ENCODE measurements at regions not wholly inside any gene's neighbourhood (a gene's known extent, or its start where the extent isn't known, plus 50 kb on each side); places are given as distances from the start of the nearest gene placed in this dataset.
"Not testable (repeated sequence)": the region's sequence is repeated elsewhere in the genome, so short reads cannot be mapped to it uniquely, and the experiment has no call there.

DNA sequence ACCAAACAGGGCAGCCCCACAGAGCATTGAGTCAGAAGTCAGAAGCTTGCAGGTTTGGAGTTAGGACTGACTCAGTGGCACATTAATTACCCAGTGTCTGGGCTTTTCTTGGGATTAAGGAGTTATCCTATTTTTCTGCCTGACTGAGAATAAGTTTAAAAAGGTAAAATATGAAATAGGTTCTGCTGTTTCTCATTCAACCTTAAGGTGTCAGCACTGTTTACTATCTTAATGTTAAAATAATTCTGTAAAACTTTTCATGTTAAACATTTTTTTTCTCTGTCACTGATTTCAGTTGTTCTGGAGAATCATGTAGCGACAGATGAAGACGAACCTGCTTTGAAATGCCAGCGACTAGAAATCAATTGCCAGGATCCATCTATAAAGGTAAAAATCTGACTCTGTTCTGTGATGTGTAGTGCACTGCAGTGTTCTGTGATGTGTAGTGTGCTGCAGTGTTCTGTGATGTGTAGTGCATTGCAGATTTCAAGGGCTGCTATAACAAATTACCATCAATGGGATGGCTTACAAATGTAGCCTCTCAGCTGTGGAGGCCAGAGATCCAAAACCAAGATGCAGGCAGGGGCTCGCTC is 128.0 kb downstream of the LAT start:
- no peak for DNase-seq (ENCODE audit: low read depth in 2 of 2)

DNA sequence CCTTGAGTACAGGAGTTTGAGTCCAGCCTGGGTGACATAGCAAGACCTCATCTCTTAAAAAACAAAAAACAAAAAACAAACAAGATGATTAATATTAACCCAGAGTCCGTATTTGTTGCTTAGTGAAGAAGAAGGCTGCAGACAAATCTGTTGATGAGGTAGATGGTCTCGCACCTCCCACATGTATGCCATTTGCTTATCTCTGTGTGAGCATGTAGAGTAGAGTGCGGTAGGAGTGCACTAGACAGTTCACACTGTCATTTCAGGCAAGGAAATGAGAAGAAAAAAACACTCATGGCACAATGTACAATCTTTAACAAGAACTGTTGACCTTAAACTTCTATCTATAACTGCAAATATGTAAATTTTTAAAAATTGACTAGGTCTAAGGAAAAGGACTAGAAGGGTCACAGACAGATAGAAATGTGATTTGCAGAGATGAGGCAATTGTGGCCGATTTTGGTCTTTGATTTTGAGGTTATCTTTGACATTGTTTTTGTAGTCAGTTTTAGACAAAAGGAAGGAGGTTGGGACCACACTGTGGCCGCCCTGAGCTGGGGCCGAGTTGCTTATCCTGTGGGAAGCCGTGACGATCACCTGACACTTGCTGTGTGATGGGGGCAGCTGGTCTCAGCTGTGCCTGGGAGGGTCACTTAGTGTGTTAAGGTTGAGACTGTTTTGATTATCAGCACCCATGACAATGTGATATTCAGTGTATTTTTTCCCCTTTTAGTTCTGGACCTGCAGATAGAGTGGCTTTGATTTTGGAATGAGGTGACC is 127.2 kb downstream of the LAT start:
- DNase-seq (ENCODE audit: low read depth in 2 of 2): not testable (repeated sequence)

DNA sequence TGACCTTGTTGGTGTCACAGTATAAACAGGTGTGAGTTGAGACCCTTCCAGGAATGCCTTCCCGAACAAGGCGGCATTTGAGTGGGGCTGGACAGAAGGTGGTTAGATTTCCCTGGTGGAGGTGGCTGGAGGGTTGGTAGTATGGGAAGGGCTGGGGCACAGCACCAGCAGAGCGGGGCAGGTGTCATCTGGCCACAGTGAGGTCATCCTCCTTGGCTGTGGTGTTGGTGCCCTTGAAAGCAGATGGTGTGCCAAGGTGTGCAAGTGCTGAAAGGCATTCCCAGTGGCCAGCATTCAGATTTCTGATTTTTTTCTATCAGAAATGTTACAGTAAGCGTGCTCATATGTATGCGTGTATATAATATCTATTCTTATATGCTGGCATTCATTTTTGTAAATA is 126.6 kb downstream of the LAT start:
- no peak for DNase-seq (ENCODE audit: low read depth in 2 of 2)

DNA sequence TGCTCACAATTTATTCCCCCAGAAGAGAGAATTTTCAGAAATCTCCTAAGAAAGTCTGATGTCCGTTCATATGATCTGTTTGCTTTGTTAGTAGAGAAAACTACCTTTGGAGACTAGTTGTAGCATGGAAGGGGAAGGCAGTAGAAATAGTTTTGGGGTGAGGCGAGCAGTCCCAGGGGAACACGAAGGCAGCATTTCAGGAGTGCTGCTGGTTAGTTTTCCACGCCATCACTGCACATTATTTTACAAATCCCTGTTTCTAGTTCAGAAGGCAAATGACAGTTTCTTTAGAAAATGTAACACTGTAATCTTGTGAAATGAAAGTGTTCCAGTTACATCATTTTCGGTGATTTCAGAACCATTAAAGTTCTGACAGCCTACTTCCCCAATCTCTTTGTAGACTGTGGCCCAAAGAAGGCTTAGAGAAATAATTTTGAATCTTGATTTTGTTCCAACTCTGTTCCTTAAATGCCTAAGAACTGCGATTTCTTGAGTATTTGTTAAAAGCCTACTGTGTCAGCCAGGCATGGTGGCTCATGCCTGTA is 123.8 kb downstream of the LAT start:
- DNase-seq (ENCODE audit: low read depth in 2 of 2): not testable (repeated sequence)

DNA sequence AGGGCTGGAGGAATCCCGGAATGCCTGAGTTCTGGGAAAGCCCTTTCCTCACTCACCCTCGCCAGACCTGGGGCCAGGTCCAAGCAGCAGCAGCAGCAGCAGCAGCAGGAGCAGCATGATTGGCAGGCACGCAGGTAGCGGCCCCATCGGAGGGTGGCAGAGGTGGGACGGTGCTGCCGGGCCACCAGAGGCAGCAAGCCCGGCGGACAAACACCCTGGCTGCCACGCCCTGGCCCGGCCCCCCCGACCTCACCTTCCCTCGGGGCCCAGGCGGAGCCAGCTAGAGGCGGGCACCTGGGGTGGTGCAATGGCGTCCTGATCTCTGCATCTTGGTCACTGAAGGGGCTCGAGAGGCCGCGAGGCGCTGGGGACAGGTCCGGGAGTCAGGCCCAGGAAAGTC is 122.4 kb downstream of the LAT start:
- no peak for DNase-seq (ENCODE audit: low read depth in 2 of 2)

DNA sequence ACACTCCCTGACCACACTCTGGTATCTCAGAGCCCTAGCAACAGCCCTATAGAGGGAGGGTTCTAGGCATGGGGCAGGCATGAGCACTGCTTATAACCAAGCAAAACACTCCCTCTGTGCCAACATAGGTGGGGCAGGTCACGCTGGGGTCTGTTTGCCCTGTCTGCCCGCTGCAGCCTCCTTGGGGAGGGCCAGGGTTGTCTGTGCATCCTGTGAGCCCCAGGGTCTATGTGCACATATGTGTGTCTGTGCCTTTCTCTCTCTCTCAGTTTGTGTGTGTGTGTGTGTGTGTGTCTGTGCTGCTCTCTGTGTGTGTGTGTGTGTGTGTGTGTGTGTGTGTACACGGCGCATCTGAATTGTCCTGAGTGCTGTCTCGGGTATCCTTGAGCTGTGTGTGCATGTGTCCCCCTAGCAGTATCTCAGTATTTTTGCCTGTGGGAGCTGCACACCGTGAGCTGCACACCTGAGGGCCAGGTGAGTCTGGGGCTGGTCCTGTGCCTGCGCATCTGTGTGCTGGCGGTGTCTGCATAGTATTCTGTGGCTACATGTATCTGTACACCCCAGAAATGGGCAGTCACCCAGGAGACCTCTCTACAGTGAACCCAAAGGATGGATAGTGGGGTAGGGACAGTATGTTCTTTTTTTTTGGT is 121.5 kb downstream of the LAT start:
- not testable (repeated sequence) for DNase-seq (ENCODE audit: low read depth in 2 of 2)

DNA sequence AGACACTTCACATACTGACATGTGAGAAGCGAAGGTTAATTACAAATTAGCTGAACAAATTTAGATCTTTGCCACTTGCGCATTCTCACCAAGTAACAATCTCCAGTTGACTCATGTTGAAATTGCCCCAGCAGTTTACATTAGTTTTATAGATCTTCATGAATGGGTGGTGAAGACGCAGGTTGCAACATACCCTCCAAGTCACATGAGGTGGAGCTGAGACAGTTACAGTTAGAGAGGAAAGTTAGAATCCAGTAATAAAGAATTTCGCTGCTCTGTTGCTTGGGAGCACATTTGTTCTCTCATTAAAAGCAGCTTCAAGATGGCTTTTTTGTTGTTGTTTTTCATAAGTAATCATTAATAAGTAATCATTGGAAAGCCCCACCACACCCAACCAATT is 119.7 kb downstream of the LAT start:
- not testable (repeated sequence) for DNase-seq (ENCODE audit: low read depth in 2 of 2)

DNA sequence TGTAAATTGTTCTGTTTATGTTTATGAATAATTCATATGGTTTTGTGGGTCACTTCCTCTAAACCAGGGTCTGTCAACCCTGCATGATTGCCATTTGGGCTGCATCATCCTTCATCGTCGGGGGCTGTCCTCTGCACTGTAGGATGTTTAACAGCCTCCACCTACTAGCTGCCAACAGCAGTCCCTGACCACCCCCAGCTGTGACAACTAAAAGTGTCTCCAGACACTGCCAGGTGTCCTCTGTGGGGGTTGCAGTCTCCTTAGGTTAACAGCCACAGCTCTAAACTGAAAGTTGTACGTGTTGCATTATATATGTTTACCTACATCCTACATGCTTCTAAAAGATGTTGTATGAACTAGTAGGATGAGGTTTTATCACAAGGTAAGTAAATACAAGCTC is 113.1 kb downstream of the LAT start:
- not testable (repeated sequence) for DNase-seq (ENCODE audit: low read depth in 2 of 2)

DNA sequence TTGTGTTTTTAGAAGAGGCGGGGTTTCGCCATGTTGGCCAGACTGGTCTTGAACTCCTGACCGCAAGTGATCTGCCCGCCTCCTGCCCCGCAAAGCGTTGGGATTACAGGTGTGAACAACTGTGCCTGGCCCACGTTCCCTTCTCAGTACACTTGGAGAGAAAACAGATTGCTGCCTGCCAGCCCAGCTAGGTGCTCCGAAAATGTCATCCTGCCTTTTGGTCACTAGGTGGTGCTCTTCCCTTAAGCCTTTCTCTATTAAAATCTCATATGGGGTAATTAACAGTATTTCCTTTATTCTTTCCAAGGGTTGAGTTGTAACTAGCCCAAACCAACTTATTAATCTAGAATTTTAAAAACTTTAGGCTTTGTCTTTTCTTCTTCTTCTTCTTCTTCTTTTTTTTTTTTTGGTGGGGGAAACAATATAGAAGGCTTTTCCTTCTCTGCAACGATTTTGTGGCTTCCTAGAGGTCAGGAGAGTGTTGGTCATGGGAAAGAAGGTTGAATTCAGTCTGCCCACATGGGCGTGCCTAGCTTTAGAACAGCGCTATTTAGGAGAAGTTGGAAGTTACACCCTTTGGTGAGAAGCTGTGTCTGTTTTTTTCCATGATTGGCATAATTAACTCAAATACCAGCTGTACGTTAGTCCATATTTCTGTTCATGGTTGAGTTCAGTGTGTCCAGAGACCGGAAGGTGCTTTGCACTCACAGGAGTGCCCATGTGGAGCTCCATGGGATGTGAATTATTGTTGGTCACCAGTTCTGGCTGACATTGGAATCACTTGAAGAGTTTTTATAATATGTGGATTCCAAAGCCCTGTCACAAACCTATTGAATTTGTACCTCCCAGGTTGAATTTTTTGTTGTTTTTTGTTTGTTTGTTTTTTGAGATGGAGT is 110.1 kb downstream of the LAT start:
- not testable (repeated sequence) for DNase-seq (ENCODE audit: low read depth in 2 of 2)

DNA sequence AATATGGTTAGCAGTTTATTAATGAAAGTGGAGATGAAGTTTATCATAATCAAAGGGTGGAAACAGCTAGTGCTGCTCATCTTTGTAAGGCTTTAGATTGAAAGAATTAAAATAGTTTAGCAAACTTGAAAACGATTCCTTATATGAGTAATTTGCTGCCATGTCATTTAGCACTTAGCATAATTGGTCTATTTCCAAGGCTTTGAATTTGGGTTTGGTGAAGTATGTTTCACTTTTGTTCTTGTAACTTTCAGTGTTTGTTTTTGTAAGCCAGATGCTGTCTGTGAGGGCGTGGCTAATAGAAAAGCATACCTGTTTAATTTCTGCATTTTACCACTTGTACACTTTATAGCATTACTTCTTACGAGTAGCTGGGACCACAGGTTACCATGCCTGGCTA is 109.5 kb downstream of the LAT start:
- not testable (repeated sequence) for DNase-seq (ENCODE audit: low read depth in 2 of 2)

DNA sequence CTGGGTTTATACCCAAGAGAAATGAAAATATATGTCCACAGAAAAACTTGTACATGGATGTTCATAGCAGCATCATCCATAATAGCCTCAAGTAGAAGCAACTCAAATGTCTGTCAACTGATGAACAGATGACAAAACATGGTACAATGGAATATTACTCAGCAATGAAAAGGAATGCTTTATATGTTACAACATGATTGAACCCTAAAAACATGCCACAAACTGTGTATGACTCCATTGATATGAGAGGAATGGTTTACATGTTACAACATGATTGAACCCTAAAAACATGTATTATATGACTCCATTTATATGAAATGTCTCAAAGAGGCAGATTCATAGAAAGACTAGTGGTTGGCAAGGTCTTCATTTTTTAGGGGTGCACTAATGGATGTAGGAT is 104.8 kb downstream of the LAT start:
- DNase-seq (ENCODE audit: low read depth in 2 of 2): not testable (repeated sequence)

DNA sequence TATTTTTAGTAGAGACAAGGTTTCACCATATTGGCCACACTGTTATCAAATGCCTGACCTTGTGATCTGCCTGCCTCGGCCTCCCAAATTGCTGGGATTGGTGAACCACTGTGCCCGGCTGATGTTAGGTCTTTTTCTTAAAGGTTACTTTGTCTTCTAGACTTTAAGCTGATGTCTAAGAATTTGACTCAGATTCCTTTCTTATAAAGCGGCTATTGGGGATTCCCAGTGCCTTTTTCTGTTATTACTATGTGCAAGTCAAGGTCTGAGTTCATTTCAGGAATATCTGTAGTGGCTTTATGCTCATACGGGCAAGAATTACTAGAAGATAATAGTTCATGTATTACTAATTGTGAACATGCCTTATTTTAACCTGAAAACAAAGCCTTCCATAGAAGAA is 102.8 kb downstream of the LAT start:
- not testable (repeated sequence) for DNase-seq (ENCODE audit: low read depth in 2 of 2)

DNA sequence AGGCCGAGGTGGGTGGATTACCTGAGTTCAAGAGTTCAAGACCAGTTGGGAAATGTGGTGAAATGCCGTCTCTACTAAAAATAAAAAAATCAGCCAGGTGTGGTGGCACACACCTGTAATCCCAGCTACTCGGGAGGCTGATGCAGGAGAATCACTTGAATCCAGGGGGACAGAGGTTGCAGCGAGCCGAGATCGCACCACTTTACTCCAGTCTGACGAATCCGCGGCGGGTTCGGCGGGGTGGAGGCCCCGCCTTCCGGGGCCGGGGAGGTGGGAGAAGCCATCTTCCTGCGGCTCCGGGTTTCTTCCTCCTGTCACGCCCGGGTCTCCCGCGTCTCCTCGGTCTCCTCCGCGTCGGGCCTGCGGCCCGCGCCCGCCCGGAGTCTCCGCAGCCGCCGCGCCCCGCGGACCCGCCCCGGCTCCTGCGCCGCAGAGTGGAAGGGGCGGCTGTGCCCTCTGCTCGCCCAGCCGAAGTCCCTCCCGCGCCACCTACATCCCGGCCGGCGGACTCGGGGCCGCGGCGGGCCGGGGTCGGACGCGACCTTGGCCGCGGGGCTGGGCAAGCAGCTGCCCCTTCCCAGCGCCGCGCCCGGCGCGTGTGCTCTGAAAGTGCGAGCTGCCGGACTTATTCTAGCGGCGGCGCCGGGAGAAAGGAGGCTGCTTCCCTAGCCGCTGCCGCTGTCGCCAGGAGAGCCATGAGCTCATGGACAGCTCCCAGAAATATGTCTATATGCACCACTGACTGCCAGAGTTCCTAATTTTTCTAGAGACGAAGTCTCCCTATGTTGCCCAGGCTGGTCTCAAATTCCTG is 97.2 kb downstream of the LAT start:
- peak in 1 of 2 donors; percentile 2 for DNase-seq (ENCODE audit: low read depth in 2 of 2)

DNA sequence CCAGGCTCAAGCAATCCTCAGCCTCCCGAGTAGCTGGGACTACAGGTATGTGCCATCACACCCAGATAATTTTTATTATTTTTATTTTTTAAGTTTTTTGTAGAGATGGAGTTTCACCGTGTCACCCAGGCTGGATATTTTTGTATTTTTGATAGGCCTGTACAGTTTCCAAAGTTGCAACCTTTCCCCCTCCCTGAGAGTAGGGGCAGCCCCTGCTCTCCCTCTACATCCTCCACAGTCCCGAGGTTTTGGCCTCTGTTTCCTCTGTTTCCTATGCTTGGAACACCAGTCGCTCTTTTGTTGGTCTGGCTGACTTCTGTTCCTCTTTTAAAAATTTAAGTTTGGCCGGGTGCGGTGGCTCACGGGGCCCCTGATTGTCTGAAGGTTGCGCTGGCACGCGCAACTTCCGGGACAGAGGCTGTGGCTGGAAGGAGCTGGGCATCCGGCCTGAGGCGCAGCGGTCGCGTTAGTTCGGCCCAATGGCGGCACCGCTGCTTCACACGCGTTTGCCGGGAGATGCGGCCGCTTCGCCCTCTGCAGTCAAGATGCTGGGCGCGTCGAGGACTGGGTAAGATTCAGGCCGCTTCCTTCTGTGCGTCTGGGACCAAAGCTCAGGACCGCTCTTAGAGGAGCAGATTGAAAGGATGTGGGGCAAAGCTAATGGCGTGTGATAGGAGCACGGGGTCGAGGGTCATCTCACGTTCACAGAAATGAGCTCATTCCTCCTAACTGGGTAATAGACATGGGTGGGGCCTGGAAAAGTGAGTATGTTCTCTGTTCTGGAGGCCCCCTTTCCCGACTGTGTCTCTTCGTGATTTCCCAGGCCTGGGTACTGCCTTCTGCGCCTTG is 89.9 kb downstream of the LAT start:
- peak in 1 of 2 donors; percentile 12 for DNase-seq (ENCODE audit: low read depth in 2 of 2)

DNA sequence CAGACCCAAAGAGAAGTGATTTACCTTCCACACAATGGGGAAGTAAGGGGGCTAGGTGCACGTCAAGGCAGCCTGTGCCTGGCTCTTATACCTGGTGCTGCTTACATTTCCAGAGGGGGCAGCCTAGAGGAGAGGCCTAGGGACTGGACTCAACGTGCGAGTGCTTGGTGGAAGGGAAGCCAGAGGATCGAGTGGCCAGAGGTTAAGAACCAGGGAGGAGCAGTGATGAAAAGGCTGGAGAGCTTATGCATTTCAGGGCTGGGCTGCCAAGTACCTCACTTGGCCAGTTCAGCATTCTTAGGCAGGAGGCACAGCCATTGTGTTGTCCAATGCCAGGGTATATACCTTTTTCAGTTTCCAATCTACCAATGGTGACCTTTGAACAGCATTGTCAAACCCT is 77.4 kb downstream of the LAT start:
- not testable (repeated sequence) for DNase-seq (ENCODE audit: low read depth in 2 of 2)

DNA sequence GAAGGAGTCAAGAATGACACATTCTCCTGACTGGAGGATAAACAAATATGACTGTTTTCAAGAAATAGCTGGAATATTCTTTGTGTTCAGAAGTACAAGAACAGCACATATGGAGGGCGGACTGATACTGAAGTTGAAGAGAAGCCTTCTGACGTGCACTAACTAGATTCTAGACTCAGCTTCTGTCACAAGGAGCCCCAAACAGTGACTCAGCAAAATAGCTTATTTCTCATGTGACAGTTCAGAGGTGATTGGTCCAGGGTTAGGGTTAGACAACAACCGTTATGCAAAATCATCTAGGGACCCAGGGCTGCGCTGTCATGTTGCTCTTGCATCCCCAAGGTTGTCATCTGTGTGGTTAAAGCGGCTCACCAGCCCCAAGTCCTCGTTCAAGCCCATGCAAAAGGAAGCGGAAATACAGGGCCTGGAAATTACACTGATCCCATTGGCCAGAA is 76.6 kb downstream of the LAT start:
- DNase-seq (ENCODE audit: low read depth in 2 of 2): not testable (repeated sequence)

DNA sequence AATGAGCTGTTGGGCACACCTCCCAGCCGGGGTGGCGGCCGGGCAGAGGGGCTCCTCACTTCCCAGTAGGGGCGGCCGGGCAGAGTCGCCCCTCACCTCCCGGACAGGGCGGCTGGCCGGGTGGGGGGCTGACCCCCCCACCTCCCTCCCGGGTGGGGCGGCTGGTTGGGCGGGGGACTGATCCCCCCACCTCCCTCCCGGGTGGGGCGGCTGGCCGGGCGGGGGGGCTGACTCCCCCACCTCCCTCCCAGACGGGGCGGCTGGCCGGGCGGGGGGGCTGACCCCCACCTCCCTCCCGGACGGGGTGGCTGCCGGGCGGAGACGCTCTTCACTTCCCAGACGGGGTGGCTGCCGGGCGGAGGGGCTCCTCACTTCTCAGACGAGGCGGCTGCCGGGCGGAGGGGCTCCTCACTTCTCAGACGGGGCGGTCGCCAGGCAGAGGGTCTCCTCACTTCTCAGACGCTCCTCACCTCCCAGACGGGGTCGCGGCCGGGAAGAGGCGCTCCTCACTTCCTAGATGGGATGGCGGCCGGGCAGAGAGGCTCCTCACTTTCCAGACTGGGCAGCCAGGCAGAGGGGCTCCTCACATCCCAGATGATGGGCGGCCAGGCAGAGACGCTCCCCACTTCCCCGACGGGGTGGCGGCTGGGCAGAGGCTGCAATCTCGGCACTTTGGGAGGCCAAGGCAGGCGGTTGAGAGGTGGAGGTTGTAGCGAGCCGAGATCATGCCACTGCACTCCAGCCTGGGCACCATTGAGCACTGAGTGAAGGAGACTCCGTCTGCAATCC is 75.4 kb downstream of the LAT start:
- not testable (repeated sequence) for DNase-seq (ENCODE audit: low read depth in 2 of 2)

DNA sequence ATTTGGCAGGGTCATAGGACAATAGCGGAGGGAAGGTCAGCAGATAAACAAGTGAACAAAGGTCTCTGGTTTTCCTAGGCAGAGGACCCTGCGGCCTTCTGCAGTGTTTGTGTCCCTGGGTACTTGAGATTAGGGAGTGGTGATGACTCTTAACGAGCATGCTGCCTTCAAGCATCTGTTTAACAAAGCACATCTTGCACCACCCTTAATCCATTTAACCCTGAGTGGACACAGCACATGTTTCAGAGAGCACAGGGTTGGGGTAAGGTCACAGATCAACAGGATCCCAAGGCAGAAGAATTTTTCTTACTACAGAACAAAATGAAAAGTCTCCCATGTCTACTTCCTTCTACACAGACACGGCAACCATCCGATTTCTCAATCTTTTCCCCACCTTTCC is 74.7 kb downstream of the LAT start:
- not testable (repeated sequence) for DNase-seq (ENCODE audit: low read depth in 2 of 2)

Data from stimulated activated CD8-positive, alpha-beta memory T cell treated with anti-CD3 and anti-CD28 coated beads, Interleukin-15, amount 100 ng/mL, for 4 hours (primary cell).